HEK293 (cell line): ENCODE measurements at regions not wholly inside any gene's neighbourhood (a gene's known extent, or its start where the extent isn't known, plus 50 kb on each side); places are given as distances from the start of the nearest gene placed in this dataset.

Experiments
- CTCF ChIP-seq: fragments of 450-650 bp; formaldehyde crosslinking; IDR thresholded peaks from 2 replicates; pipeline ENCODE4 v1.5.1; 2016; ENCODE audit warnings: missing biosample characterization, missing genetic modification characterization
- SETDB1 ChIP-seq: IDR thresholded peaks from one replicate; pipeline ENCODE4 v1.6.1; 2017; ENCODE audit warnings: mild to moderate bottlenecking, low read length, moderate library complexity, mixed read lengths; ENCODE audit not compliant: insufficient read length
- YY2 ChIP-seq: fragments of 450-650 bp; formaldehyde crosslinking; IDR thresholded peaks from 2 replicates; pipeline ENCODE4 v1.5.1; 2016; ENCODE audit warnings: missing biosample characterization, missing genetic modification characterization
- ZBTB44 ChIP-seq: fragments of 450-650 bp; IDR thresholded peaks from 2 replicates; pipeline ENCODE4 v1.5.1; 2018; ENCODE audit warnings: missing biosample characterization, mild to moderate bottlenecking, missing genetic modification characterization
- ZBTB7A ChIP-seq: fragments of 450-650 bp; formaldehyde crosslinking; IDR thresholded peaks from 2 replicates; pipeline ENCODE4 v1.5.1; 2016; ENCODE audit warnings: low read depth, missing biosample characterization, missing genetic modification characterization
- ZNF140 ChIP-seq: fragments of 450-650 bp; formaldehyde crosslinking; IDR thresholded peaks from 2 replicates; pipeline ENCODE4 v1.5.1; 2016; ENCODE audit warnings: missing biosample characterization, missing genetic modification characterization
- ZNF335 ChIP-seq: fragments of 450-650 bp; formaldehyde crosslinking; conservative IDR thresholded peaks from 2 replicates; pipeline ENCODE4 v1.5.1; 2016; ENCODE audit warnings: missing biosample characterization, missing genetic modification characterization
- ZNF354C ChIP-seq: fragments of 450-650 bp; formaldehyde crosslinking; IDR thresholded peaks from 2 replicates; pipeline ENCODE4 v1.5.1; 2016; ENCODE audit warnings: missing biosample characterization, missing genetic modification characterization, low read depth, borderline replicate concordance
- ZNF449 ChIP-seq: fragments of 450-650 bp; formaldehyde crosslinking; IDR thresholded peaks from 2 replicates; pipeline ENCODE4 v1.5.1; 2017; ENCODE audit warnings: missing biosample characterization, mild to moderate bottlenecking, missing genetic modification characterization, moderate library complexity
- ZNF580 ChIP-seq: fragments of 450-650 bp; formaldehyde crosslinking; IDR thresholded peaks from 2 replicates; pipeline ENCODE4 v1.5.1; 2016; ENCODE audit warnings: missing biosample characterization, missing genetic modification characterization
- ZNF707 ChIP-seq: fragments of 450-650 bp; formaldehyde crosslinking; IDR thresholded peaks from 2 replicates; pipeline ENCODE4 v1.5.1; 2016; ENCODE audit warnings: missing biosample characterization, missing genetic modification characterization
- ZXDB ChIP-seq: fragments of 450-650 bp; formaldehyde crosslinking; IDR thresholded peaks from 2 replicates; pipeline ENCODE4 v1.5.1; 2016; ENCODE audit warnings: missing biosample characterization, missing genetic modification characterization

GRCh38 chrX:78573630-78574029 lies 85.5 kb downstream of the RTL3 start:
- TF ChIP-seq YY2 (tag by site-specific recombination): no peak
- no peak for TF ChIP-seq ZBTB44
- no peak for TF ChIP-seq ZNF140 (tag by site-specific recombination)
- TF ChIP-seq SETDB1: no peak
- TF ChIP-seq ZNF354C: no peak
- TF ChIP-seq ZXDB: no peak
- TF ChIP-seq ZNF449 (tag by site-specific recombination): no peak
- TF ChIP-seq CTCF (tag by site-specific recombination): no peak
- no peak for TF ChIP-seq ZNF580
- TF ChIP-seq ZNF707: no peak
- no peak for TF ChIP-seq ZBTB7A (tag by site-specific recombination)
- TF ChIP-seq ZNF335 (tag by site-specific recombination): no peak
